ENCODE measurements at regions not wholly inside any gene's neighbourhood (a gene's known extent, or its start where the extent isn't known, plus 50 kb on each side); places are given as distances from the start of the nearest gene placed in this dataset.
A peak's percentile ranks its signal among the peaks of the same experiment; 100 is the strongest.

DNA sequence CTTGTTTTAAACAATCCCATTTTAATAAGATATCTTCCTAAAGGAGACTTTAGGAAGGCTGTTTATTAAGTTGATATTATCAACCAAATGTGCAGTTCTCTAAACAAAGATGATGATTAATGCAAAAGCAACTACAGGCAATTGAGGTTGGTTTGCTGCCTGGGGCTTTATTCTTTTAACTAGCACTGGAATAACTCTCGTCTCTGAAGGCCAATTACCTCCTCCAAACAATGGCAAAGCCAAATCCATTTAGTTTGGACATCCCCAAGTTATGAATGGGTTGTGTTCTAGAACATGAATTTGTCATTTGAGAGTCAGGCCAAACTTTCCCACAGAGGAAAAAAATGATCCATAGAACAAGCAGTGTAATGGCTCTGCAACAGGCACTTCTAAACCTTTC lies 114.1 kb downstream of the SLC16A9 start:
- DNase-seq (ENCODE audit: low spot score), result no peak

DNA sequence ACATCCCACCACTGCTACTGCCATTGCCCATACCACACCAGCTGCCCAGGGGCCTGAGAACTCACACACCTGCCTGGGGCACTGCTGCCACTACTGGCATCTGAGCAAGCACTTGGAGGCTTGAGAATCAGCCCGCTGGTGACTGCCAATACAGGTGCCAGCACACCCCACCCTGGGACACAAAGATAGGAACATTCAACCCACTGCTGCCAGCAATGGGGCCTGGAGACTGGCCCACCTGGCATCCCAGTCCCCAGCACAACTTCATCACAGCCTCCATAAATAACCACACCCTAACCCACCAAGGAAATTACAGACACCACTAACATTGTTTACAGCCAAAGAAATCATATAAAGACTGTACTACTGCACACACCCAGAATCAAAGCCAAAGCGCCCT lies 115.9 kb downstream of the SLC16A9 start:
- DNase-seq (ENCODE audit: low spot score), result no peak

DNA sequence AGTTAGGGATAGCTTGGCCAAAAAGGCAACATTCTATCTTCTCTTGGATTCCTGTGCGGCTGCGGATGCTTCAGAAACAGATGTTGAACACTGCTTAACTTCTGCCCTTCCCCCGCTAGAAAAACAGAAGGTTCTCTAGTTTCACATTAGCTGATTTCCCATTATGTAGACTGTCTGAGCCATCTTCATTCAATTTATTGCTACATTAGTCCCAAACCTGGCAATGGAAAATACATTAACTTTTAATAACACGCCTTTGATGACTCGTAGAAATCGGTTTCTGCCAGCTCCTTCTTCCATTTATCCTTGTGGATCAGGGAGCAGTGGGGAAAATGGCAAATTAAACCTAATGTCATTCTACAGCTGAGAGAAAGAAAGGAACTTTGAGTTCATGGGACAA lies 119.9 kb downstream of the SLC16A9 start:
- DNase-seq (ENCODE audit: low spot score), result no peak

DNA sequence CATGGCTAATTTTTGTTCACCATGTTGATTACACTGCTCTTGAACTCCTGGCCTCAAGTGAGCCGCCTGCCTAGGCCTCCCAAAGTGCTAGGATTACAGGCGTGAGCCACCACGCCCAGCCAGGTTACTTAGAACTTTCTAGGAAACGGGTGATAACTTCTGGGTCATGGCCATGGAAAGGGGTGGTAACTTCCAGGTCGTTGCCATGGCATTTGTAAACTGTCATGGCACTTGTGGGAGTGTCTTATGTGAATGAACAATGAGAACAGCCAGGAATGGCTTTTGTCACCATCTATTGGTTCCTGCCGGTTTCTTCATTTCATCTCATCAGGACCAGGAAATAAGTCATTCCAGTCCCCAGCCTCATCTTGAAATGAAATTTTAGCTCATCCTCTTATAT lies 120.9 kb downstream of the SLC16A9 start:
- DNase-seq (ENCODE audit: low spot score), result no peak

DNA sequence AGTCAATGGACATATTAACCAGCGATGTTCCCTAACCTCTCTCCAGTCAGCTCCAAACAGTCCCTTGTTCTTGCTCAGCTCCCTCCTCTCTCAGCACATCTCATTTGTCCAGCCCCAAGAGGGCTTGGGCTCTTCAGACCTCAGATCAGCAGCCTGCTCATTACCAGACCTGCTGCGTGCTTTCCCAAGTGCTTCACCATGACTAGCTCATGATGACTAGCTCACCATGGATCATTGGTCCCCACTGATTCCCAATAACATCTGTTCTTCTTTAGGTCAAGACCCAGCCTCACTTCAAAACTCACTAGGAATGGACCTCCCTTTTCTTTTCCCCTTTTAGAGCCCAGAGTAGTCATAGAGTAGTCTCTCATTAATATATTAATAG lies 121.9 kb downstream of the SLC16A9 start:
- no peak for DNase-seq (ENCODE audit: low spot score)

DNA sequence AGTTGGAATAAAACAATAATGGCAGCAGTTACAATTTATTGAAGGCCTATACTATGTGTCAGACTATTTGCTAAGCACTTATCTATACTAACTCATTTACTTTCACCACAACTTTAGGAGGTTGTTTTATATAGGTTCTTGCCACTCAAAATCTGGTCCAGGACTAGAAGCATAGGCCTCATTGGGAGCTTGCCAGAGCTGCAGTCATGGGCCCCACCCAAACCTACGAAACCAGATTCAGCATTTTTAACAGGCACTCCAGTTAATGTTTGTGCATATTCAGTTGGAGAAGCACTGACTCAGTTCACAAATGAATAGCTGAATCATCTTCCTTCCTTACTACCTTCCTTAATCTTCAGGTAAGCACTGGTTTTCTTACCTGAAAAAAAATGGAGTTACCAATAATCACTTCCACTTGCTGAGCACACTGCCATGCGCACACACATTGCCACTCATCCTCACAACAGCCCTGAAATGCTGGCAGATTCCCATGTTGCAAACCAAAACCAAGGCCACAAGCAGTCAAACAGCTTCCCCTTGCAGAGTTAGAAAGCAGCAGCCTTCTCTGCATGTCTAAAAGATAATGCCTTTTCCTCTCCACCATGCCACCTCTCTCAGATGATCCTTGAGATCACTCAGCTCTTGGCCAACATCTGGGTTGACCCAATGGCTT lies 122.4 kb downstream of the SLC16A9 start:
- no peak for DNase-seq (ENCODE audit: low spot score)

DNA sequence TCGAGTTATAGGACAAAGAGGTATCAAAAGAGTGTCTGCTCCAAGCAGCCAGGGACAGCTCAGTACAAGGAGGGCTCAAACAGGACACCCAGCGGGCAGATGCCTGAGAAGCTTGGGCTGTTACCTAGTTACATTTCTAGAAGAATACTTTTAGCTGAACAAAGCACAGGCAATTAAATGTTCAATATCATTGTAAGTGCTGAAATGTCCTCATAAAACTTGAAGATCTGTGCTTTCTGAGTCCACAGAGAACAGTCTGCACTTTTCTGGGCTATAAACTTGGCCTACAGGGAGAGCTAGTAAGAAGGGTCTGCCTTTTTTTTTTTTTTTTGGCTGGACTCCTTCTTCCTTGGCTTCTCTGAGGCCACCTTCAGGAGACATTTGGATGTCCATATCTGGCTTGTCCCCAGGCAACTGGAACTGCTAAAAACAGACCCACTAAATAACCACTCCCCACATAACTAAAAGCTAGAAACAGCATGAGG lies 123.2 kb downstream of the SLC16A9 start:
- DNase-seq (ENCODE audit: low spot score), result peak; percentile 54

DNA sequence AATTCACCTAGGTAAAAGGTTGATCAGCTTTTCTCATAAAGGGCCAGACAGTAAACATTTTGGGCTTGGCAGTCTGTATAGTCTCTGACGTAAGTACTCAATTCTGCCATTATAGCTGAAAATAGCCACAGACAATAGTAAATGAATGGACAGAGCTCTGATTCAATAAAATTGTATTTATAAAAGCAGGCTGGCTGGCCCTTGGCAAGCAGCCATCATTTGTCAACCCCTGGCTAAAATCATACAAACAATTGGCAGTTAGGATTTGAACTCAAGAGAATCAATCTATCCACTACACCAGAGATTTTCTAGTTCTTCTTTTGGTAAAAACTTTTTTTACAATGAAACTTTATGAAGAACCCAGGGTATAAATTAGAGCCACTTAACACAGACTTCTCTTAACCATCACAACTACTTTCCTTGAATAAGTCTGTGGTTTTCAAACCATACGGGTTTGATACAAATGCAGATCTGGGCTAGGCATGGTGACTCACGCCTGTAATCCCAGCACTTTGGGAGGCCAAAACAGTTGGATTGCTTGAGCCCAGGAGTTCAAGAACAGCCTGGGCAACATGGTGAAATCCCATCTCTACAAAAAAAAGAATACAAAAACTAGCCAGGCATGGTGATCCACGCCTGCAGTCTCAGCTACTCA lies 124.5 kb downstream of the SLC16A9 start:
- peak; percentile 70 for DNase-seq (ENCODE audit: low spot score)

DNA sequence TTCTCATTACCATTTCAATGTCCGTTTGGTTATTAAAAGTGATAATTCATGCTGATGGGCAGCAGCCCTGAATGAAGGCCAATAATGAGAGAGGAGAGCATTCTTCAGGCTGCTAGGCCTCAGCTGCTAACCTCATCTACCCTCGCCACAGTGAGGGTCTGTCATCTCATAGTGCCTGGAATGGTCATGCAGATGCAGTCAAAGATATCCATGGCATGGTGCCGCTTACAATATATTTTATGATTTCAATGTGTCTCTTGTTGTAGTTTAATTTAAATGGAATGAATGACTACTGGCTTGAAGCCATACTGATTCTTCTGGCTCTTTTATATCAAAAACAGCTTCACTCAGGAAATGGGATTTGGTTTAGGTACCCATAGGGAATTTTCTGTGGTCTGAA lies 126.9 kb downstream of the SLC16A9 start:
- no peak for DNase-seq (ENCODE audit: low spot score)

DNA sequence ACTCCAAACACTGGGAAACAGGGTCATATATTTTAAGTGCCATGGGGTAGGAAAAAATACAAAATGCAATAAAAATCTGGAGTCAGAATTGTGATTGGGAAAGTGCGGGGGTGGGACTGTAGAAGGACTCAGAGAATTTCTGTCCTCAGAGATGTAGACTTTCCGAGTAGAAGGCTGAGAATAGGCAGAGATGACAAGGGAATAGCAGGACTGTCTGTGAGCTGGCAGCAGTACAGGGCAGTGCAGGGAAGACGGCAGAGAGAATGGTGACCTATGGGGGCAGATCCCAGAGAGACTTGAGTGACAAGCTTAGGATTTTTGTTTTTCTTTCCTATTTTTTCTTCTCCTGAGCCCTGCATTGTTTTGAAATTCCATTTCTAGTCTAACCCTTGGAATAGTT lies 127.6 kb downstream of the SLC16A9 start:
- DNase-seq (ENCODE audit: low spot score), result peak; percentile 26

DNA sequence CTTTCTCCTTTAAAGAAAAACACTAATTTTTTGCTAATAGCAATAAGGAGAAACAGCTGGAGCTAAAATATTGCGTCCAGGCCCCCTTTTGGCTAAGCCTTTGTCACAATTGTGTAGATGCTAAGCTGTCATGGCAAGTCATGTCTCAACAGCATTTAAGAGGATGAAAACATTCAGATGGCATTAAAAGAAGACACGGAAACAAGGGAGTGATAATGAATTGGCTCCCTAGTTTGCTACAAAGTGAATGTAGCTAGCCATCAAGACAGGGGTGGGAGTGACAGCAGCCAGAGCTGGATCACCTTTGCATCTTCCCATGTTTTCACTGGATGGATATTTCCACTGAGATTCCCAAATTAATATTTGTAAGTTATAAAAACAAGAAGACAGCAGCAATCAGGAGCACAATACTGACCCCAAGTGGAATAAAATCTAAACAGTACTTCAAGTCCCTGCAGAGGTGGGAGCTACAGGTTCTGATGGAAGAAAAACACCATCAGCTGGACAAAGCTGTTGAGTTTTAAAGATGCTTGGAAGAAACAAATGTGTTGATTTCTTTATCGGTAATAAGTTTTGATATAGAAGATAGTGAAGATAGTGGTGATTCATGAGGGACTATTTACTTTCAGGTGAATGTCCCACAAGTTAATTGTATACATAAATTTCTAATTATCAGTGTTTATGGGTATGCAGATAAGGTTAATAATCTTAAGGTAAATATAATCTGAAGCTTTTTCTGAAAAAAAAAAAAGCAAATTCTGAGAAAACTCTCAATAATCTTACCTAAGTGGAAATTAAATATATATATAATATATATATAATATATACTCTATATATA lies 129.4 kb downstream of the SLC16A9 start:
- DNase-seq (ENCODE audit: low spot score), result peak; percentile 70

DNA sequence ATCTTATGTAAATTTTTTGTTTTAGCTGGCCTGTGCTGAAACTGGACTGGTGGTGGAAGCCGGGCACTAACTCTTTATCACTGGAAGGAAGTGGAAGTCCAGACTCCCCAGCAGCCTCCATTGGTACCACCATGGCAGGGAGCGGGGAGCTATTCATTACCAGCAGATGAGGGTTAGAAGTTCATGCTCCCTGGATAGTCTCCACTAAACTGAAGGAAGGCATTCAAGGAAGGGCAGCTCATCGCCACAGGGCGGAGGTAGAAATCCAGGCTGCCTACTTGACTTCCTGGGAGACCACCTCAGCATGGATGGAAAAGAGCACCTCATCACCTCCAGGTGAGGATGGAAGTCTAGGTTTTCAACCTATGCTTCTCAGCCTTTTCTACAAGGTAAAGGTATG lies 130.9 kb downstream of the SLC16A9 start:
- no peak for DNase-seq (ENCODE audit: low spot score)

DNA sequence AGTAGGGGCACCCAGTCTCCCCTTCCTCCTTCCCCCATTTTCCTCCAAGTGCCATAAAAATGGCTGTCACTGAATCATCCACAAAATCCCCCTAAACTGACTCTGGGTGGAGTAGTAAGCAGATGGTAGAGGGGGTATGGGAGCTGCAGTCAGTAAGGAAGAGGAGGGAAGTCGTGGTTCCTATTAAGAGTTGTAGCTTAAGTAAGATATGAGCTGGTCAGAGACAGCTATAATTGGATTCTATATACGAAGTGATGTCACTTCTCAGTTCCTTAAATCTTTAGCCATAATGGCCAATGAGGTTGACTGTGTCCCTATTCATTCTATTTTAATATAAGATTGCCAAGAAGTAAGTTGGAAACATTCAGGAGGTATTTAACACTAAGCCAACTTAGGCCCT lies 131.7 kb downstream of the SLC16A9 start:
- no peak for DNase-seq (ENCODE audit: low spot score)

DNA sequence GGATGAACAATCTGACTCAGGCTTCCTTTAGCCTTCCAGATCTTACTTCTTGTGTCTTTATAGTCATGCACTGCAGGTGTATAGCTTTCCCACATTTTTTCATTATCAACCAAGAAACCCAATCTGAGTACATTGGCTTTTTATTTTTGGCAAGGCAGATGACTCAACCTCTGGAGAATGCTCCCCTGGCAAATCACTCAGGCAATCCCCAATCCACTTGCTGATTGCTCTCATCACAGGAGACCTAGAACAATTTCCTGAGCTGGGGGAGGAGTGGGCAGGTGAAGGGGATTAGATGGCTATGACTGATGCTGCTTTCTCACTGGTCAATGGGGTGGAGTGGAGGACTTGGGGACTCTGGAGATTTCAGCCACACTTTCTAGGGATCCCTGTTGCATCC lies 134.4 kb downstream of the SLC16A9 start:
- no peak for DNase-seq (ENCODE audit: low spot score)

DNA sequence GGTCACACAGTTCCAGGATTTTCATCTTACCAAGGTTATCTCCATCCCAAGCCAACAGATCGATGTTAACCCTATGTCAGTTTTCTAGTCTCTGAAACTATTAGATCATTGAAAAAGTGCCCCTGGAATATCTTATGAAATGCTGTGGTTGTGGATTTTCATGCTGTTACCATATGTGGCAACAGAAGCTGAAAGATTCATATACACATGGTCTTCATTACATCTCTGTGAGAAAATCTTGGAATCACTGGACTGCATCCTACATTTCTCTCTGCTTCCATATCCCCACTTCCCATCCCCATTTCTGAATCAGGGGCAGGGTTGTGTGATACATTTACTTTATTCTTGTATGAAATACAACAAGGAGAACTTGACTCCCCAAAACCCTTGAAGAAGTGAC lies 146.1 kb downstream of the SLC16A9 start:
- no peak for DNase-seq (ENCODE audit: low spot score)

DNA sequence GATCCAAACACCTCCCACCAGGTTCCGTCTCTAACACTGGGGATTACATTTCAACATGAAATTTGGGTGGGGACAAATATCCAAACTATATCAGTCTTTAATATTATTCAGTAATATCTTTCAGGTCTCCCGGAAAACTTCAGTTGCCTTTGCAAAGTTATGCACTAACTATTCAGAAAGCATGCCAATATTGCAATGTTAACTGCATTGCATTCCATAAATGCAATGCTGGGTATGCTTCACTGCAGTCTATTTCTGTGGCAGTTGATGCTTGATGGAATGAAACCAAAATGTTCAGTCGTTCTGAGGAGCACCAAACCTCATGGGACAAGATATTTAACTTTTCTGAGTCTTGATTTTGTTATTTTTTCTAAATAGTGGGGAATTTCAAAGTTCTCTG lies 147.5 kb downstream of the SLC16A9 start:
- no peak for DNase-seq (ENCODE audit: low spot score)

DNA sequence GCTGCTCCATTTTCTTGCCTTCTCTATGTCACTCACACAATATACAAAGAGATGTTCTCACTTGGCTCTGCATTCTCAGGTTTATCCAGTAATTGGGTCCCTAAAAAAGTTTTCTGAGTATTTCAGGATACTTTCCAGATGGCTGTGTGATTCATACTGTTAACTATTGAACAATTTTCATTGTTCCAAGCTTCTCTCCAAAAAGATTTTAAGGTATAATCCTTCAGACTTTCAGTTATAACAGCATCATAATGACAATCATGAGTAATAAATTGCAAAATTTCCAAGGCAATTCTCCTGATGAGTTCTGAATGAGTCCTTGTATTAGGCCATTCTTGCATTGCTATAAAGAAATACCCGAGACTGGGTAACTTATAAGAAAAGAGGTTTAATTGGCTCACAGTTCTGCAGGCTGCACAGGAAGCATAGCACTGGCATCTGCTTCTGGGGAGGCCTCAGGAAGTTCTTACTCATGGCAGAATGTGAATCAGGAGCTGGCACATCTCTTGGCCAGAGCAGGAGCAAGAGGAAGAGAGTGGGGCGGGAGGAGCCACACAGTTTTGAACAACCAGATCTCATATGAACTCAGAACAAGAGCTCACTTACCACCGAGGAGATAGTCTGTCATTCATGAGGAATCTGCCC lies 148.1 kb downstream of the SLC16A9 start:
- no peak for DNase-seq (ENCODE audit: low spot score)

DNA sequence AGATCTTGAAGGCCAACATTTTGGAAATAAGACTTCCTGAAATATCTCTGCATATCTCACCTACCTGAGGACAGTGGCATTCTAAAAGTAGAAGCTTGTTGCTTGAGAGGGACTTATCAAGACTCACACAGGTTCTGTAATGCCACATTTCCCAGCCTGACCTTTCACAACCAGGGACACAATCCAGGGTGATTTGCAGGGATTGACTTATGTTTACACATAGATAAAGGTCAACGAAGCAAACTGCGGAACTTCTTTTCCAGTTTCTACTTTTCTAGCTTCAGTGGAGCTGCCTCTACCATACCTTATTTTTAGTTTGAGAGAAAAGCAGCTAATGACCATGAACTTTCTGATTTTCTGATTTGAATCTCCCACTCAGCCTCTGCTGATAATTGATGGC lies 148.7 kb downstream of the SLC16A9 start:
- no peak for DNase-seq (ENCODE audit: low spot score)

DNA sequence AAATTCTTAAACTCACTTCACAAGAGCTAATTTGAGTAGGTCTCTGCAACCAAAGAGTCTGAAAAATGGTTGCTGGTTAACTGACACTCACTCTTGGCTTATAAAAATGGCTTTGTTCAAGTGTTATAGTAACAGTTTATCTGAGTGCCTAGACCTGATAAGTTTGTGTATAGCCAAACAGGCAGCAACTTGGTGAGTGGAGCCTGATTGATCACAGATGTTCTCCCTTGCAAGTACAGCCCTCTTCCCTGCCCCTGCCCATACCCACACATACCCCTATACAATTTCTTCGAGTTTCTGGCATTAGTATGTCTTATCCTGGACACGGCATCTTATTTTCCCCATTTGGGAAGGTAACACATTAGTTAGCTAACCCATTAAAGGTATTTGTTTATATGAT lies 149.5 kb downstream of the SLC16A9 start:
- DNase-seq (ENCODE audit: low spot score), result no peak

DNA sequence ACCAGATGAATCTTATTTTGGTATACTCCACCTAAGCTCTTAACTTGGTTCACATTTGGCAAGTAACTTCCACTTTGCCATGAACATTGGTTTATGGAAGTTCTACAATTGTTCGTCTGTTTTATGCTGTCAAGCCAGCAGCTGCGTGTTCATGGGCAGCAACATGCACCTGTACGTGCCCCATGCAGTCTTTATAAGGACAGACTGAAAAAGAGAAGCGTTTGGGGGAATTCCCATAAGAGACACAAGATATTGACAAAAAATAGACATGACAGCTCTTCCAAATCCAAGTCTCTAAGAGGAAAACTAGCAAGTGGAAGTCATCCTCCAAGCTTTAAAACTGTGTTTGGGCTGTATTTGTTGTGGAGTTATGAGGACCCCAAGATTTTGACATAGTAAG lies 151.6 kb downstream of the SLC16A9 start:
- no peak for DNase-seq (ENCODE audit: low spot score)

DNA sequence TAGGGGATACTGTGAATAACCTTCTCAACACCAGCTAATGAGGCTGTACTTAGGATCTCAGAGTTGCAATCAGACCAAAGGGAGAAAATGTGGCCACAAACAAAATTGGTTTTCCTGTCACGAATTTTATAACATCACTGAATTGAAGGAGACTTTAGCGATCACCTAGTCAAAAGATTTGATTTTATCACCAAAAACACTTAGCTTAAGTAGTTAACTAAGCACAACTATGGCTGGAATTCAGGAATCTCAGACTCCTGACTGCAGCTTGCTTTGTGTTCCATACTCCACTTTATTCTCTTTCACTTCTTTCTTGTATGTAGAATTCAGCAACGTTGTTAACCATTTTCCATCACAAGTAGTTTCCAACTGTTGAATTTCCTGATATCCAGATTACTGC lies 152.0 kb downstream of the SLC16A9 start:
- DNase-seq (ENCODE audit: low spot score), result no peak

DNA sequence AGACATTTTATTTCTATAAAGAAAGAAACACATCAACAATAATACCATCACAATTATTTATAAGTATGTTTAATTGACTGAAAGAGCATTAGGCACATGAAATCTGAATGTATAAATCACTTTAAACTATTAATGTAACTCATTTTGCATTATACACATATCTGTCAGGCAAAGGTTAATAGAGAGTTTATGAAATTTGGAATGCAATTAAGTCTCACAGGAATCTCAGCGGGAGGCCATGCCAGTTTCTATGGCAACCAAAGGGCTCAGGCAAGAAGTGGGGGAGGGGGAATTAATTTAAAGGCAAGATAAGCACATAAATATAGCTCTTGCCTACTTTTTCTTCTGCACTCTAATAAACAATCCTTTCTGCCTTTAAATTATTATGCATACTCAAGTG lies 152.6 kb downstream of the SLC16A9 start:
- DNase-seq (ENCODE audit: low spot score), result no peak
